Superior temporal gyrus (tissue), 1 donor: ENCODE measurements at regions not wholly inside any gene's neighbourhood (a gene's known extent, or its start where the extent isn't known, plus 50 kb on each side); places are given as distances from the start of the nearest gene placed in this dataset.

Experiments used
- DNase-seq: peaks from one replicate; pipeline ENCODE4 v3.0.0-alpha.2; 2016; ENCODE audit errors: extremely low spot score

DNA sequence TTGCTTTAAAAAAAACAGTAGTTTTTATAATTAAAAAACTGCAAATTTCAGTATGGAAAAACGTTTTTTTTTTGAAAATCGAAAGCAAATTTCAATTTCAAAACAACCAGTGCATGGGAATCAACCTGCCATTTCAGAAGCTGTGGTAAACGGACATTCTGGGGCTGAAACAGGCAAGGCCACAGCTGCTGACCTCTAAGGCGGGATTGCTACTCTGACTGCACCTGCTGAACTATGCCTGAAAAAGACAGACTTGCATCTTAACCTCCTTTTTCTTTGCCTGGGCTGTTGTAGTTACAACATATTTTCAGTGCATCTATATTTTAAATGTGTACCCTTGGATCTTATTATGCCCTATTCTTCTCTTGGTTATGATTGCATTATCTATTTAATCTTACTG is 303.0 kb upstream of the SP8 start:
- no peak for DNase-seq

GRCh38 chr7:21092766-21093702 is 306.3 kb upstream of the SP8 start:
- no peak for DNase-seq

DNA sequence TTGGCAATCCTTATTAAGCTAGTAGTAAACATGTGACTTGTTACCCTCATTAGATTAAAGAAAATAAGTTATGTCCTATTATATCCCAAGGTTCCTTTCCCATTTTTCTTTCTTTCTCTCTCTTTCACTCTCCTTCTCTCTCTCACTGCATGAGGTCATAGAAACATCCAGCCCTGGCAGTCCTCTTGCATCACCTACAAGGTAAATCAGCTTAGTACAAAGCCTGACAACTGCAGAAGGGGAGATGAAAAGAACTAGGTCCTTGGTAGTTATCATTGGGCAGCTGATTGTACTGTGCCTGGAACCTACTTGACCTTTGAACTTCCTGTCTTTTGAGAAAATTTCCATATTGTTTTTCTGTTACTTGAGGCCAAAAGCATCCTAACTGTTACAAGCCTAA is 307.9 kb upstream of the SP8 start:
- DNase-seq: no peak

- no peak for DNase-seq
Observed at GRCh38 chr7:21099432-21099831, 312.7 kb upstream of the SP8 start.

- no peak for DNase-seq
Observed at GRCh38 chr7:21099955-21100354, 313.3 kb upstream of the SP8 start.

GRCh38 chr7:21101541-21101940 is 314.9 kb upstream of the SP8 start:
- DNase-seq: no peak

DNA sequence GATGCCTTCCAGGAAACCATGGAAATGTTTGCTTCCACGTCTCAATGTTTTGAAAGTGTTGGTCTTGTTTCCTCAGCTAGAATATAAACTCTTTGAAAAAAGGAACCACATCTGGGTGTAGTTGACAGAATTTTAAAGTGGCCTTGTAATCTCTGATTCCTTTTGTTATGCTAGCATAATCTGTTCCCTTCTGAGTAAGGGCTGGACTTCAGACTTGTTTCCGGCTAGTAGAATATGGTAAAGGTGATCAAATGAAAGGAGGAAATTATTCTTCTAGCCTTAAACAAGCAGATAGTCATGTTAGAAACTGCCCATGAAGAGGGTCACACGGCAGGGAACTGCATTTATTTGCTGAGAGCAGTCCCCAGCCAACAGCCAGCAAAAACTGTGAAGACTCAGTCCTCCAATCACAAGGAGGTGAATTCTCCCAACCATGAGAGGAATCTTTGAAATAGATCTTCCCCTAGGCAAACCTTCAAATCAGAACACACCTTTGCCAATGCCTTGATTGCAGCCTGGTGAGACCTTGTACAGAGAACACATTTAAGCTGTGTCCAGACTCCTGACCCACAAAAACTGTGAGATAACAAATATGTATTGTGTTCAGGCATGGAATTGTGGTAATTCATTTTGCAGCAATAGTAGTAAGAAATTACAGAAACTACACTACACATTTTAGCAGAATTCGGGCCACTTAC is 316.9 kb upstream of the SP8 start:
- DNase-seq: no peak

DNA sequence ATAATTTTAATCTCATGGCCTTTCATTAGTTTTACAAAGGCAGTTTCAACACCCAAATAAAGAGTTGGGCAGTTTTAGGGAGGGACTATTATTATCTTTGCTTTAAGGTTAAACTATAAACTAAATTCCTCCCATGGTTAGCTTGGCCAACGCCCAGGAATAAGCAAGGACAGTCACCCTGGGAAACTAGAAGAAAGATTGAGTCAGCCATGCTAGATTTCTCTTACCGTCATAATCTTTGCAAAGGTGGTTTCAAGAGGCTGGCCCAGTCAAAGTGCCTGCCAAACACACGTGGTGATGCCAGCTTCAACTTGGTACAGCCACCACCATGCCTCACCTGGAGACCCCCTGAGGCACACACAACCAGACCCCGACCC is 317.4 kb upstream of the SP8 start:
- no peak for DNase-seq

DNA sequence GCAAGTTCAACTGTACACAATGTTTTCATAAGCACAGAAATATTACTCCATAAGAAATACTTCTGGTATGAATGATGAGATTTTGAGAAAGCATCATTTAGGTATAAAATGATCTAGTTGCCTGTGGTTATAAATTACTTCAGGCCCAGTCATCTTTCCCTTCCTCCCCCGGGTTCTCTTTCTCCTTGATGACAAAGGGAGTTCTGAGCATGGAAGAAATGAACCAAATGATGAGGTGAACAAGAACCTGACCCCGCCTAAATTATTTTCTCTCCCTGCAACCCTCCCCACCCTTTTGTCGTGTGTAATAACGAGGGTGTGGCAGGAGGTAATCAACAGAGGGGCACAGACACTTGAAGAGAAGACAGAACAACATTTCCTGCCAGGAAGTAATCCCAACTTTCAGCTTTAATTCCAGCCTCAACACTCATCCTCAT is 319.6 kb upstream of the SP8 start:
- DNase-seq: no peak

- DNase-seq: no peak
Observed at GRCh38 chr7:21107101-21107500, 320.4 kb upstream of the SP8 start.

- peak; percentile 15 for DNase-seq
Observed at GRCh38 chr7:21108182-21108581, 319.7 kb upstream of the SP4 start.

GRCh38 chr7:21113609-21114415 is 314.1 kb upstream of the SP4 start:
- no peak for DNase-seq

GRCh38 chr7:21123586-21123985 is 304.3 kb upstream of the SP4 start:
- no peak for DNase-seq

- no peak for DNase-seq
Observed at GRCh38 chr7:21125297-21125696, 302.6 kb upstream of the SP4 start.

GRCh38 chr7:21128062-21128817 is 299.6 kb upstream of the SP4 start:
- no peak for DNase-seq

- no peak for DNase-seq
Observed at GRCh38 chr7:21131897-21132296, 296.0 kb upstream of the SP4 start.

GRCh38 chr7:21134631-21135030 is 293.3 kb upstream of the SP4 start:
- DNase-seq: no peak

DNA sequence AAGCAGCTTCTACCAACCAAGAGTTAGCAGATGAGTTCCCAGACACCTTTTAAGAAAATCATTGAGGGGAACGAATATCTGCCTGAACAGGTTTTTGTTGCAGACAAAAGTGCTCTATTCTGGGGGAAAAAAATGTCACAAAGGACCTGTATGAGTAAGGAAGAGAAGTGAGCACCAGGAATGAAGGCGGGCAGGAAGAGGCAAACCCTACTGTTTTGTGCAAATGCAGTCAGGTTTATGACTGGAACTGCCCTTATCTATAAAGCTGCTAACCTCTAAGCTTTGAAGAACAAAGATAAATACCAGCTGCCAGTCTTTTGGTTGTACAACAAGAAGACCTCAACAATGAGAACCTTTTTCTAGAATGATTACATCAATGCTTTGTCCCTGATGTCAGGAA is 292.4 kb upstream of the SP4 start:
- no peak for DNase-seq

GRCh38 chr7:21137640-21138039 is 290.2 kb upstream of the SP4 start:
- DNase-seq: no peak

- DNase-seq: no peak
Observed at GRCh38 chr7:21140622-21141021, 287.3 kb upstream of the SP4 start.

DNA sequence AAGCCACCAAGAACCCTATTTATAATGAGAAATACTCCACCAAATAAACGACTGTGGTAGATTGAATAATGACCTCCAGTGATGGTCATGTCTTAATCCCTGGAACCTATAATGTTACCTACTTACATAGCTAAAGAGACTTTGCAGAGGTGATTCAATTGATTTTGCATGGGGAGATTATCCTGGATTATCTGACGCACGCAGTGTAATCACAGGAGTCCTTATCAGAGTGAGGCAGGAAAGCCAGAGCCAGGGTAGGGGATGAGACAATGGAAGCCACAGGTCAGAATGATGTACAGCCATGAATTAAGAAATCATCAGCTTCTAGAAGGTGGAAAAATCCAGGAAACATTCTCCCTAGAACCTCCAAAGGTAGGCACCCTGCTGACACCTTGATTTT is 286.4 kb upstream of the SP4 start:
- no peak for DNase-seq

DNA sequence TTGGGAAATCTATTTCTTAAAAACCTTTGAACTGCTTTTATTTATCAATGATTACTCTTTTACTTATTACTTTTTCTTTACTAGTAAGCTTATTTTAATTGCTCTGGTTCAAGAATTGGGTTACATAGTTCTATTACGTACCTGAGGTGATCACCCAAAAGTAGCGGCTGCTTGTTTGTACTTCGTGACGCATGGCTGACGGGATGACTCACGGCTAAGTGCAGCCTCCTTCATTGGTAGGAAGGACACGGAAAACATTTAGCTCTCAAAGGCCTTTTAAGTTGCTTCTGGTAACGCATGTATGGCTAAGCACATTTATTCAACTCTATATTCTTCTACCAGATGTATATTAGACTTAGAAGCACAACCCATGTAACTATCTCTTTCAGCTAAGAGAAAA is 285.8 kb upstream of the SP4 start:
- no peak for DNase-seq
